IMR-90 (cell line): ENCODE measurements at regions not wholly inside any gene's neighbourhood (a gene's known extent, or its start where the extent isn't known, plus 50 kb on each side); places are given as distances from the start of the nearest gene placed in this dataset.

Experiments
- ATAC-seq: fragments of 200-7000 bp; cut with Tn5 transposase; 2 replicates; pipeline ENCODE4 v1.9.1; 2020; ENCODE audit warnings: low read depth, mild to moderate bottlenecking, moderate library complexity
- BruUV-seq: library from RNA; stranded (reverse); fragments of 400-500 nt; replicated peaks from 2 replicates; lab custom pipeline; 2021; lab: Mats Ljungman, UMichigan
- CTCF ChIA-PET: fragments of 300-600 bp; formaldehyde crosslinking; extraction: SDS; loops from one replicate; lab custom pipeline; 2021; ENCODE audit warnings: antibody characterized with exemption; lab: Yijun Ruan, JAX
- POLR2A ChIA-PET: fragments of 300-600 bp; sonication (Branson Sonifier 250); formaldehyde crosslinking; loops from one replicate; lab custom pipeline; 2022; ENCODE audit warnings: antibody characterized with exemption; ENCODE audit not compliant: unreplicated experiment; lab: Charles Lee
- DNase-seq: peaks from one replicate; pipeline ENCODE4 v3.0.0; 2013
- H2AFZ ChIP-seq: replicated peaks from 2 replicates; pipeline ENCODE3; 2013; ENCODE audit warnings: low read length, mild to moderate bottlenecking; ENCODE audit not compliant: poor library complexity
- H2AK5ac ChIP-seq: 2 replicates; pipeline ENCODE4 v1.6.1; 2013; ENCODE audit warnings: low read depth, low read length, inconsistent platforms
- H2AK9ac ChIP-seq: replicated peaks from 2 replicates; pipeline ENCODE3; 2013; ENCODE audit warnings: mild to moderate bottlenecking, low read depth, low read length, moderate library complexity; ENCODE audit not compliant: poor library complexity
- H2BK120ac ChIP-seq: 2 replicates; pipeline ENCODE4 v1.6.1; 2013; ENCODE audit warnings: low read depth, low read length, inconsistent platforms
- H2BK15ac ChIP-seq: 3 replicates; pipeline ENCODE4 v1.6.1; 2013; ENCODE audit warnings: low read depth, low read length, inconsistent platforms
- H2BK20ac ChIP-seq: 2 replicates; pipeline ENCODE4 v1.6.1; 2013; ENCODE audit warnings: low read depth, mild to moderate bottlenecking, inconsistent platforms, low read length, moderate library complexity
- H2BK5ac ChIP-seq: 2 replicates; pipeline ENCODE4 v1.6.1; 2013; ENCODE audit warnings: mild to moderate bottlenecking, low read depth, low read length, inconsistent platforms; ENCODE audit not compliant: poor library complexity, severe bottlenecking
- H3K14ac ChIP-seq: replicated peaks from 2 replicates; pipeline ENCODE4 v1.6.1; 2013; ENCODE audit warnings: low read depth, low read length, inconsistent platforms
- H3K18ac ChIP-seq: 2 replicates; pipeline ENCODE4 v1.6.1; 2013; ENCODE audit warnings: low read depth, low read length, control low read depth
- H3K23ac ChIP-seq: 2 replicates; pipeline ENCODE4 v1.6.1; 2013; ENCODE audit warnings: low read depth, low read length, inconsistent platforms
- H3K27ac ChIP-seq: 2 replicates; pipeline ENCODE4 v1.5.1; 2013; ENCODE audit warnings: mild to moderate bottlenecking, control low read depth, low read length; ENCODE audit not compliant: insufficient read depth
- H3K27me3 ChIP-seq: 2 replicates; pipeline ENCODE4 v1.6.1; 2013; ENCODE audit warnings: low read length; ENCODE audit not compliant: control insufficient read depth, insufficient read depth
- H3K36me3 ChIP-seq: 2 replicates; pipeline ENCODE4 v1.6.1; 2013; ENCODE audit warnings: low read length, mixed read lengths; ENCODE audit not compliant: control insufficient read depth, insufficient read depth
- H3K4ac ChIP-seq: 2 replicates; pipeline ENCODE4 v1.6.1; 2013; ENCODE audit warnings: low read depth, low read length, inconsistent platforms
- H3K4me1 ChIP-seq: 2 replicates; pipeline ENCODE4 v1.6.1; 2013; ENCODE audit warnings: low read length, mixed read lengths; ENCODE audit not compliant: control insufficient read depth, insufficient read depth
- H3K4me2 ChIP-seq: 2 replicates; pipeline ENCODE4 v1.6.1; 2013; ENCODE audit warnings: low read depth, mild to moderate bottlenecking, control low read depth, low read length, moderate library complexity
- H3K4me3 ChIP-seq: 2 replicates; pipeline ENCODE4 v1.5.1; 2013; ENCODE audit warnings: low read depth, mild to moderate bottlenecking, control low read depth, low read length, moderate library complexity; ENCODE audit not compliant: insufficient read depth
- H3K56ac ChIP-seq: 2 replicates; pipeline ENCODE4 v1.6.1; 2013; ENCODE audit warnings: low read length, inconsistent platforms; ENCODE audit not compliant: insufficient read depth; ENCODE audit errors: extremely low read depth
- H3K79me1 ChIP-seq, 2 experiments: 2 replicates each; pipeline ENCODE4 v1.6.1; 2013; ENCODE audit warnings: low read length in 2 of 2, inconsistent platforms in 1 of 2, low read depth in 1 of 2
- H3K9ac ChIP-seq: 2 replicates; pipeline ENCODE4 v1.6.1; 2013; ENCODE audit warnings: low read depth, low read length, control low read depth
- H3K9me1 ChIP-seq: 2 replicates; pipeline ENCODE4 v1.6.1; 2013; ENCODE audit warnings: low read length, inconsistent platforms; ENCODE audit not compliant: insufficient read depth
- H3K9me3 ChIP-seq: 2 replicates; pipeline ENCODE4 v1.6.1; 2013; ENCODE audit warnings: low read length; ENCODE audit not compliant: control insufficient read depth, insufficient read depth
- H4K20me1 ChIP-seq: 2 replicates; pipeline ENCODE4 v1.6.1; 2013; ENCODE audit warnings: low read length, inconsistent platforms; ENCODE audit not compliant: insufficient read depth
- H4K5ac ChIP-seq: 2 replicates; pipeline ENCODE4 v1.6.1; 2013; ENCODE audit warnings: mild to moderate bottlenecking, low read depth, low read length, control low read depth
- H4K8ac ChIP-seq, 2 experiments: 2 replicates each; pipeline ENCODE4 v1.6.1; 2013; ENCODE audit warnings: low read depth in 2 of 2, low read length in 2 of 2, control low read depth in 1 of 2, inconsistent platforms in 1 of 2
- H4K91ac ChIP-seq: 2 replicates; pipeline ENCODE4 v1.6.1; 2013; ENCODE audit warnings: low read depth, low read length, inconsistent platforms; ENCODE audit not compliant: insufficient read depth
- BHLHE40 ChIP-seq: fragments of 150-350 bp; IDR thresholded peaks from 2 replicates; pipeline ENCODE4 v1.6.1; 2016; ENCODE audit warnings: mild to moderate bottlenecking, low read depth, low read length
- CEBPB ChIP-seq: IDR thresholded peaks from 2 replicates; pipeline ENCODE4 v1.6.1; 2012; ENCODE audit warnings: low read depth, low read length, improper control_type of control experiment
- CHD1 ChIP-seq: IDR thresholded peaks from 2 replicates; pipeline ENCODE4 v1.6.1; 2012; ENCODE audit warnings: low read depth, low read length, improper control_type of control experiment
- CTCF ChIP-seq: conservative IDR thresholded peaks from 2 replicates; pipeline ENCODE4 v1.5.1; 2012; ENCODE audit warnings: mild to moderate bottlenecking, low read depth, low read length, improper control_type of control experiment
- ELK1 ChIP-seq: fragments of 150-350 bp; IDR thresholded peaks from 2 replicates; pipeline ENCODE4 v1.6.1; 2016; ENCODE audit warnings: low read depth, mild to moderate bottlenecking, low read length, moderate library complexity, borderline replicate concordance
- FOS ChIP-seq: fragments of 150-350 bp; IDR thresholded peaks from 2 replicates; pipeline ENCODE4 v1.6.1; 2016; ENCODE audit warnings: low read depth, low read length
- MAFK ChIP-seq: IDR thresholded peaks from 2 replicates; pipeline ENCODE4 v1.6.1; 2012; ENCODE audit warnings: low read depth, low read length, improper control_type of control experiment
- RAD21 ChIP-seq: IDR thresholded peaks from 2 replicates; pipeline ENCODE4 v1.6.1; 2012; ENCODE audit warnings: low read length, improper control_type of control experiment
- RCOR1 ChIP-seq: IDR thresholded peaks from 2 replicates; pipeline ENCODE4 v1.6.1; 2012; ENCODE audit warnings: mild to moderate bottlenecking, low read length, improper control_type of control experiment; ENCODE audit not compliant: insufficient replicate concordance
- RFX5 ChIP-seq: IDR thresholded peaks from 2 replicates; pipeline ENCODE4 v1.8.0; 2012; ENCODE audit warnings: low read depth, mild to moderate bottlenecking, low read length, moderate library complexity
- SMC3 ChIP-seq: fragments of 150-350 bp; IDR thresholded peaks from 2 replicates; pipeline ENCODE4 v1.6.1; 2016; ENCODE audit warnings: low read depth, mild to moderate bottlenecking, antibody characterized with exemption, low read length, moderate library complexity
- USF2 ChIP-seq: fragments of 150-350 bp; IDR thresholded peaks from 2 replicates; pipeline ENCODE4 v1.6.1; 2017; ENCODE audit warnings: mild to moderate bottlenecking, antibody characterized with exemption, low read length, low read depth
- WGBS, 2 experiments: methylation state at CpG; one replicate each; pipeline versions ENCODE4 v1.1.5 to v1.1.7; 2013; ENCODE audit warnings: missing lambda C conversion rate in 2 of 2; ENCODE audit not compliant: insufficient read length in 1 of 2; ENCODE audit errors: extremely low coverage in 2 of 2; 5-methylcytosine and 5-hydroxymethylcytosine counted together
- dilution Hi-C: fragments of 300-500 bp; cut with HindIII; formaldehyde crosslinking; loops from one replicate; pipeline ENCODE4 v1.14.3; 2018; ENCODE audit warnings: low sequenced_read_pairs; ENCODE audit not compliant: unreplicated experiment
- in situ Hi-C: fragments of 300-500 bp; cut with MboI; formaldehyde crosslinking; loops from 3 replicates; pipeline ENCODE4 v1.14.3; 2019; ENCODE audit warnings: low sequenced_read_pairs, inconsistent platforms, mixed read lengths
- intact Hi-C: fragments of 100-400 bp; cut with micrococcal nuclease; formaldehyde crosslinking; loops from 2 replicates; pipeline ENCODE4 v1.10.0; 2022

- H3K27me3 ChIP-seq = no peaks in the 10 kb centered on the region
- peaks cover 28% of the 10 kb centered on the region for H3K9me1 ChIP-seq
- peak overlapping the region in 1 of 2 experiments; percentile 76; a peak in 2 of 4 replicates for H4K8ac ChIP-seq
- H3K4me2 ChIP-seq = no peak overlapping the region
- CTCF ChIA-PET = interaction anchor here (0.6 to 2.3 kb wide), 3 partner anchors 8 to 19 kb away, joined by 5 to 6 read pairs (median 5); no protein-coding TSS in a partner anchor
- DNase-seq (no peak), ATAC-seq (no peak)
- peak overlapping the region; percentile 31 for H2BK20ac ChIP-seq
- peak overlapping the region; percentile 87 for H4K5ac ChIP-seq
- peak overlapping the region; percentile 91 for H2AK5ac ChIP-seq
- H3K27ac ChIP-seq = peak overlapping the region; percentile 68
- peak overlapping the region; percentile 74; the same call in 2 of the 3 replicates for H2BK15ac ChIP-seq
- dilution Hi-C loops = no loop called here
- intact Hi-C loops = no loop called here
- no peaks in the 10 kb centered on the region for H3K36me3 ChIP-seq
- peak overlapping the region; percentile 75 for H3K4ac ChIP-seq
- POLR2A ChIA-PET = no interaction called here
- peak overlapping the region; percentile 26; the same call in 1 of the 2 replicates for H3K18ac ChIP-seq
- H3K23ac ChIP-seq = peak overlapping the region; percentile 4
- H2AK9ac ChIP-seq = no peak overlapping the region
- peak overlapping the region; percentile 51 for H3K14ac ChIP-seq
- H4K91ac ChIP-seq = peak overlapping the region; percentile 70
- H3K4me3 ChIP-seq = no peak overlapping the region
- TF ChIP-seq FOS (no peak), BHLHE40 (no peak), RCOR1 (no peak), SMC3 (no peak), RAD21 (no peak), ELK1 (no peak), RFX5 (no peak), CTCF (no peak), CEBPB (no peak), CHD1 (no peak), USF2 (no peak), MAFK (no peak)
- peaks cover 33% of the 10 kb centered on the region for H3K4me1 ChIP-seq
- no peaks in the 10 kb centered on the region for H4K20me1 ChIP-seq
- H2BK5ac ChIP-seq = peak overlapping the region; percentile 21
- peaks cover 0 to 28% of the 10 kb centered on the region in 2 experiments; a peak in 3 of 4 replicates for H3K79me1 ChIP-seq
- H2BK120ac ChIP-seq = peak overlapping the region; percentile 58
- H3K9me3 ChIP-seq = no peaks in the 10 kb centered on the region
- in situ Hi-C loops = no loop called here
- no peak overlapping the region for H2AFZ ChIP-seq
- WGBS, 2 experiments = 71% methylated on average over 2 of the region's 4 CpGs; no CpG with 5 or more reads in 1 of the 2 experiments
- no peak overlapping the region for H3K56ac ChIP-seq
- H3K9ac ChIP-seq = no peak overlapping the region
- no TSS peak for BruUV-seq
These were observed 74.1 kb upstream of the MAP4K3 start for GRCh38 chr2:39511219-39511604.
